ENCODE measurements at regions not wholly inside any gene's neighbourhood (a gene's known extent, or its start where the extent isn't known, plus 50 kb on each side); places are given as distances from the start of the nearest gene placed in this dataset.

- no peak overlapping the region for H3K4me3 ChIP-seq
- no peak for DNase-seq (ENCODE audit: low read depth in 1 of 2, low spot score in 1 of 2)
- whole genome bisulfite sequencing (ENCODE audit: missing lambda C conversion rate): 97% methylated on average over 8 of the region's 8 CpGs
- H3K4me1 ChIP-seq: no peaks in the 10 kb centered on the region
- no peaks in the 10 kb centered on the region for H3K9me3 ChIP-seq
- TF ChIP-seq ATOH8 (CRISPR knock-in tag; IDR thresholded peaks at IDR 0.05; ENCODE audit: low read depth): no peak
- TF ChIP-seq PBX3 (IDR thresholded peaks at IDR 0.05): no peak
- no peak for TF ChIP-seq NPAS2 (CRISPR knock-in tag; IDR thresholded peaks at IDR 0.05; ENCODE audit: borderline replicate concordance)
- TF ChIP-seq SREBF2 (IDR thresholded peaks at IDR 0.05): no peak
- TF ChIP-seq RNF2 (IDR thresholded peaks at IDR 0.05; ENCODE audit: borderline replicate concordance, low read depth): no peak
- no peak for TF ChIP-seq ZFP36 (IDR thresholded peaks at IDR 0.05; ENCODE audit: borderline replicate concordance, partially characterized antibody)
- no peak for TF ChIP-seq CBX2 (IDR thresholded peaks at IDR 0.05; ENCODE audit: borderline replicate concordance, low read depth)
- TF ChIP-seq E2F6 (IDR thresholded peaks at IDR 0.05; ENCODE audit: borderline replicate concordance, low read depth): no peak
- TF ChIP-seq TFCP2L1 (CRISPR knock-in tag; IDR thresholded peaks at IDR 0.05): no peak
- no peak for TF ChIP-seq BHLHE40 (IDR thresholded peaks at IDR 0.05; ENCODE audit: low read depth, low read length)
- no peak for TF ChIP-seq SMC3 (IDR thresholded peaks at IDR 0.05)
- no peak for TF ChIP-seq TP53 (CRISPR knock-in tag; IDR thresholded peaks at IDR 0.05)
- TF ChIP-seq PHF8 (IDR thresholded peaks at IDR 0.05; ENCODE audit: borderline replicate concordance, low read depth): no peak
- no peak for TF ChIP-seq RAD21 (conservative IDR thresholded peaks at IDR 0.05 in 1 of 2, IDR thresholded peaks at IDR 0.05 in 1 of 2)
- no peak for TF ChIP-seq RFX5 (IDR thresholded peaks at IDR 0.05)
- TF ChIP-seq ESRRA (IDR thresholded peaks at IDR 0.05; ENCODE audit: borderline replicate concordance, low read length): no peak
- TF ChIP-seq ZNF302 (CRISPR knock-in tag; IDR thresholded peaks at IDR 0.05): no peak
- TF ChIP-seq FOSL2 (IDR thresholded peaks at IDR 0.05): no peak
- TF ChIP-seq FOSL2 (CRISPR knock-in tag; IDR thresholded peaks at IDR 0.05): no peak
- no peak for TF ChIP-seq KDM5A (IDR thresholded peaks at IDR 0.05)
- POLR2A ChIA-PET: no interaction called here
- H3K4me2 ChIP-seq: no peak overlapping the region
- H3K27ac ChIP-seq: no peak overlapping the region
- no peak for FAIRE-seq
- CTCF ChIA-PET: no interaction called here
- no peak for ATAC-seq
These were observed 58.4 kb upstream of the PITX1 start for GRCh38 chr5:135092476-135092875.

GRCh38 chr5:135091286-135091685 lies 57.3 kb upstream of the PITX1 start:
- DNase-seq (ENCODE audit: low read depth in 1 of 2, low spot score in 1 of 2) (no peak), ATAC-seq (no peak), FAIRE-seq (no peak)
- ChIA-PET POLR2A (no interaction called here), CTCF (no interaction called here)
- Histone ChIP-seq H3K27ac (no peak overlapping the region), H3K4me3 (no peak overlapping the region), H3K9me3 (no peaks in the 10 kb centered on the region), H3K4me1 (peaks cover under 1% of the 10 kb centered on the region; the same call in 2 of the 3 replicates), H3K4me2 (no peak overlapping the region)
- TF ChIP-seq RNF2 (IDR thresholded peaks at IDR 0.05; ENCODE audit: borderline replicate concordance, low read depth): no peak
- no peak for TF ChIP-seq CTCF (IDR thresholded peaks at IDR 0.05)
- TF ChIP-seq KDM5A (IDR thresholded peaks at IDR 0.05): no peak
- TF ChIP-seq EHF (CRISPR knock-in tag; IDR thresholded peaks at IDR 0.05): no peak
- TF ChIP-seq ZNF302 (CRISPR knock-in tag; IDR thresholded peaks at IDR 0.05): no peak
- TF ChIP-seq RFX5 (IDR thresholded peaks at IDR 0.05): no peak
- TF ChIP-seq TFCP2L1 (CRISPR knock-in tag; IDR thresholded peaks at IDR 0.05): no peak
- TF ChIP-seq JUN (IDR thresholded peaks at IDR 0.05): no peak
- TF ChIP-seq SREBF2 (IDR thresholded peaks at IDR 0.05): no peak
- TF ChIP-seq NFE2L2 (conservative IDR thresholded peaks at IDR 0.05; ENCODE audit: low read length): no peak
- no peak for TF ChIP-seq MYC (IDR thresholded peaks at IDR 0.05; ENCODE audit: borderline replicate concordance, low read length)
- TF ChIP-seq NPAS2 (CRISPR knock-in tag; IDR thresholded peaks at IDR 0.05; ENCODE audit: borderline replicate concordance): no peak
- TF ChIP-seq ESRRA (IDR thresholded peaks at IDR 0.05; ENCODE audit: borderline replicate concordance, low read length): no peak
- TF ChIP-seq KDM1A (IDR thresholded peaks at IDR 0.05; ENCODE audit: low read depth): no peak
- no peak for TF ChIP-seq TP53 (CRISPR knock-in tag; IDR thresholded peaks at IDR 0.05)
- no peak for TF ChIP-seq RAD21 (conservative IDR thresholded peaks at IDR 0.05 in 1 of 2, IDR thresholded peaks at IDR 0.05 in 1 of 2)
- no peak for TF ChIP-seq FOSB (CRISPR knock-in tag; IDR thresholded peaks at IDR 0.05)
- WGBS (ENCODE audit: missing lambda C conversion rate): 89% methylated on average over 2 of the region's 3 CpGs

All from A549 (cell line).